ENCODE measurements at regions not wholly inside any gene's neighbourhood (a gene's known extent, or its start where the extent isn't known, plus 50 kb on each side); places are given as distances from the start of the nearest gene placed in this dataset.

GRCh38 chr17:31663576-31663975 is 195.5 kb downstream of the COPRS start:
- no peaks in the 10 kb centered on the region for H3K36me3 ChIP-seq (ENCODE audit: low read depth)
- TF ChIP-seq EZH2 (IDR thresholded peaks at IDR 0.05; ENCODE audit: low read depth), result no peak
- no peak for TF ChIP-seq CTCF (conservative IDR thresholded peaks at IDR 0.05)
- H3K79me2 ChIP-seq (ENCODE audit: low read depth), result no peaks in the 10 kb centered on the region
- no peak for DNase-seq
- no peaks in the 10 kb centered on the region for H4K20me1 ChIP-seq (ENCODE audit: insufficient read depth)
- no peaks in the 10 kb centered on the region for H3K27me3 ChIP-seq (ENCODE audit: insufficient read depth, low read depth)
- no peak overlapping the region for H2AFZ ChIP-seq
- BruUV-seq (replicated peaks), result no TSS peak
- H3K4me3 ChIP-seq, result no peak overlapping the region
- H3K9me2 ChIP-seq (ENCODE audit: insufficient read depth), result no peaks in the 10 kb centered on the region
- POLR2A ChIA-PET (ENCODE audit: unreplicated experiment), result no interaction called here
- no peak overlapping the region for H3K27ac ChIP-seq
- H3K4me2 ChIP-seq, result no peak overlapping the region
- 0 out of 2 replicates have a peak, but pooled peaks cover 4% of the 10 kb centered on the region for H3F3A ChIP-seq (ENCODE audit: insufficient read depth, low read depth)
- no peaks in the 10 kb centered on the region for H3K4me1 ChIP-seq (replicated peaks; ENCODE audit: insufficient read depth)
- CTCF ChIA-PET, result no interaction called here
- peaks cover 15% of the 10 kb centered on the region for H3K9me3 ChIP-seq (ENCODE audit: insufficient read depth, low read depth)
- intact Hi-C loops (cut with micrococcal nuclease; ENCODE audit: unreplicated experiment), result no loop called here

DNA sequence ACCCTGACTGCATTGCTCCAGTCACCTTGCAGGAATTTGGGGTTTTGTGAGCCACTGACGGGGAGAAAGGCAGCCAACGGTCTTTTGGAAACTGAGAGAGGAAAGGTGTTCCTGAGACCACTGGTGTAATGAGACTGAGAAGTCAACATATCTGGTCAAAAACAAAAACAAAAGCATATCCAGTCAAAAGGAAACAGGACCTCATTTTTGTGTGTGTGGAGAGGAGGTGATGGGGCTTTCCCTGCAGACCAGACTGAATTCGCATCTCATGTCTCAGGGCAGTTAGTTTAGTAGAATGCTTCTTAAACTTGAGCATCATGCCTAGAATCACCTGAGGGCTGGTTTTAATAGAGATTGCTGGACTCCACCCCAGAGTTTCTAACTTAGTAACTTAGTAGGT is 198.4 kb downstream of the COPRS start:
- no peak for DNase-seq
- Histone ChIP-seq H3K9me2 (ENCODE audit: insufficient read depth) (no peaks in the 10 kb centered on the region), H3K4me1 (replicated peaks; ENCODE audit: insufficient read depth) (peaks cover 3% of the 10 kb centered on the region), H3K79me2 (ENCODE audit: low read depth) (no peaks in the 10 kb centered on the region), H3K27ac (no peak overlapping the region), H4K20me1 (ENCODE audit: insufficient read depth) (no peaks in the 10 kb centered on the region), H3K36me3 (ENCODE audit: low read depth) (no peaks in the 10 kb centered on the region), H3K4me3 (no peak overlapping the region), H3K9me3 (ENCODE audit: insufficient read depth, low read depth) (peaks cover 15% of the 10 kb centered on the region), H2AFZ (no peak overlapping the region), H3K27me3 (ENCODE audit: insufficient read depth, low read depth) (no peaks in the 10 kb centered on the region), H3K4me2 (no peak overlapping the region), H3F3A (ENCODE audit: insufficient read depth, low read depth) (0 out of 2 replicates have a peak, but pooled peaks cover 4% of the 10 kb centered on the region)
- no TSS peak for BruUV-seq (replicated peaks)
- POLR2A ChIA-PET (ENCODE audit: unreplicated experiment), result no interaction called here
- no peak for TF ChIP-seq EZH2 (IDR thresholded peaks at IDR 0.05; ENCODE audit: low read depth)
- no peak for TF ChIP-seq CTCF (conservative IDR thresholded peaks at IDR 0.05)
- CTCF ChIA-PET, result no interaction called here
- intact Hi-C loops (cut with micrococcal nuclease; ENCODE audit: unreplicated experiment), result no loop called here

DNA sequence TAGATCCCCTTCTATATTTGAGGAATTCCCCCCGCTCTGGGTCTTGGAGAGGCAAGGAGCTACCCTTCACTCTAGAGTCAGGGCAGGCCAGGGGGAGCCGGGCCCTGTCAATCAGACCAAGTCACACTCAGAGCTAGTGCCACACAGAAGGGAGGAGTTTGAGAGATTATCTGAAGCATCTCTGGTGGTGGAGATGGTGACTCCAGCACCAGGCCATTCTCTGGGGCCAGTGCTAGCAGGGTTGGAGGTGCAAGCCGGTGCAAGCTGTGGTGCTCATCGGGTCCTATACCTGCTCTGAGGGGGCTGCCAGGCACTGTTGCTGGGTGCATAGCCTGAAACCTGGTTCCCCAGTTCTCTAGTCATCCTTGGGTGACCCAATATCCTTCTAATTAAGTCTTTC is 201.2 kb downstream of the COPRS start:
- TF ChIP-seq CTCF (conservative IDR thresholded peaks at IDR 0.05) (no peak), EZH2 (IDR thresholded peaks at IDR 0.05; ENCODE audit: low read depth) (no peak)
- BruUV-seq (replicated peaks), result no TSS peak
- intact Hi-C loops (cut with micrococcal nuclease; ENCODE audit: unreplicated experiment), result loop anchor here (10.0 kb wide), 1 partner anchor 103 kb away; no protein-coding TSS in a partner anchor
- Histone ChIP-seq H3K36me3 (ENCODE audit: low read depth) (no peaks in the 10 kb centered on the region), H4K20me1 (ENCODE audit: insufficient read depth) (no peaks in the 10 kb centered on the region), H3K4me2 (no peak overlapping the region), H3K27me3 (ENCODE audit: insufficient read depth, low read depth) (no peaks in the 10 kb centered on the region), H3K9me2 (ENCODE audit: insufficient read depth) (no peaks in the 10 kb centered on the region), H3K9me3 (ENCODE audit: insufficient read depth, low read depth) (peaks cover 3% of the 10 kb centered on the region), H3K4me3 (no peak overlapping the region), H3K27ac (no peak overlapping the region), H3K79me2 (ENCODE audit: low read depth) (no peaks in the 10 kb centered on the region), H3K4me1 (replicated peaks; ENCODE audit: insufficient read depth) (peaks cover 18% of the 10 kb centered on the region), H2AFZ (no peak overlapping the region), H3F3A (ENCODE audit: insufficient read depth, low read depth) (peaks cover 5% of the 10 kb centered on the region; the same call in 1 of the 2 replicates)
- ChIA-PET POLR2A (ENCODE audit: unreplicated experiment) (no interaction called here), CTCF (no interaction called here)
- DNase-seq, result no peak
